ENCODE measurements at regions not wholly inside any gene's neighbourhood (a gene's known extent, or its start where the extent isn't known, plus 50 kb on each side); places are given as distances from the start of the nearest gene placed in this dataset.

GRCh38 chr2:8631465-8632005 is 50.3 kb upstream of the ID2 start:
- Histone ChIP-seq H3K36me3 (ENCODE audit: control insufficient read depth, insufficient read depth, low read length) (no peaks in the 10 kb centered on the region), H3K27ac (ENCODE audit: low read length) (no peak overlapping the region), H3K4me3 (ENCODE audit: low read length) (no peak overlapping the region), H3K27me3 (ENCODE audit: control insufficient read depth, insufficient read depth, low read length) (no peaks in the 10 kb centered on the region), H3K4me1 (ENCODE audit: control insufficient read depth, insufficient read depth, low read length) (peaks cover under 1% of the 10 kb centered on the region), H3K9me3 (replicated peaks; ENCODE audit: control insufficient read depth, low read depth, low read length) (no peaks in the 10 kb centered on the region)
- WGBS (ENCODE audit: insufficient coverage), result 68% methylated on average over 6 of the region's 10 CpGs
- DNase-seq, result no peak

Measured in muscle of leg (tissue), 3 donors.